ENCODE measurements at regions not wholly inside any gene's neighbourhood (a gene's known extent, or its start where the extent isn't known, plus 50 kb on each side); places are given as distances from the start of the nearest gene placed in this dataset.

GRCh38 chr5:6220346-6221088, 157.8 kb downstream of the MED10 start:
- TF ChIP-seq, protein P1, sequence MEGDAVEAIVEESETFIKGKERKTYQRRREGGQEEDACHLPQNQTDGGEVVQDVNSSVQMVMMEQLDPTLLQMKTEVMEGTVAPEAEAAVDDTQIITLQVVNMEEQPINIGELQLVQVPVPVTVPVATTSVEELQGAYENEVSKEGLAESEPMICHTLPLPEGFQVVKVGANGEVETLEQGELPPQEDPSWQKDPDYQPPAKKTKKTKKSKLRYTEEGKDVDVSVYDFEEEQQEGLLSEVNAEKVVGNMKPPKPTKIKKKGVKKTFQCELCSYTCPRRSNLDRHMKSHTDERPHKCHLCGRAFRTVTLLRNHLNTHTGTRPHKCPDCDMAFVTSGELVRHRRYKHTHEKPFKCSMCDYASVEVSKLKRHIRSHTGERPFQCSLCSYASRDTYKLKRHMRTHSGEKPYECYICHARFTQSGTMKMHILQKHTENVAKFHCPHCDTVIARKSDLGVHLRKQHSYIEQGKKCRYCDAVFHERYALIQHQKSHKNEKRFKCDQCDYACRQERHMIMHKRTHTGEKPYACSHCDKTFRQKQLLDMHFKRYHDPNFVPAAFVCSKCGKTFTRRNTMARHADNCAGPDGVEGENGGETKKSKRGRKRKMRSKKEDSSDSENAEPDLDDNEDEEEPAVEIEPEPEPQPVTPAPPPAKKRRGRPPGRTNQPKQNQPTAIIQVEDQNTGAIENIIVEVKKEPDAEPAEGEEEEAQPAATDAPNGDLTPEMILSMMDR (IDR thresholded peaks at IDR 0.05; ENCODE audit: borderline replicate concordance, control extremely low read depth, extremely low read depth, insufficient read depth, missing control alignments): no peak
- in situ Hi-C loops (cut with MboI; ENCODE audit: low sequenced_read_pairs, unreplicated experiment): no loop called here
- no peak for DNase-seq (ENCODE audit: low spot score)

GRCh38 chr5:6218517-6218916, 159.8 kb downstream of the MED10 start:
- in situ Hi-C loops (cut with MboI; ENCODE audit: low sequenced_read_pairs, unreplicated experiment): no loop called here
- TF ChIP-seq, protein P1 (IDR thresholded peaks at IDR 0.05; ENCODE audit: borderline replicate concordance, control extremely low read depth, extremely low read depth, insufficient read depth, missing control alignments): no peak
- DNase-seq (ENCODE audit: low spot score): no peak

GRCh38 chr5:6218116-6218515, 160.2 kb downstream of the MED10 start:
- in situ Hi-C loops (cut with MboI; ENCODE audit: low sequenced_read_pairs, unreplicated experiment): no loop called here
- no peak for DNase-seq (ENCODE audit: low spot score)
- TF ChIP-seq, protein P1 (IDR thresholded peaks at IDR 0.05; ENCODE audit: borderline replicate concordance, control extremely low read depth, extremely low read depth, insufficient read depth, missing control alignments): no peak

DNA sequence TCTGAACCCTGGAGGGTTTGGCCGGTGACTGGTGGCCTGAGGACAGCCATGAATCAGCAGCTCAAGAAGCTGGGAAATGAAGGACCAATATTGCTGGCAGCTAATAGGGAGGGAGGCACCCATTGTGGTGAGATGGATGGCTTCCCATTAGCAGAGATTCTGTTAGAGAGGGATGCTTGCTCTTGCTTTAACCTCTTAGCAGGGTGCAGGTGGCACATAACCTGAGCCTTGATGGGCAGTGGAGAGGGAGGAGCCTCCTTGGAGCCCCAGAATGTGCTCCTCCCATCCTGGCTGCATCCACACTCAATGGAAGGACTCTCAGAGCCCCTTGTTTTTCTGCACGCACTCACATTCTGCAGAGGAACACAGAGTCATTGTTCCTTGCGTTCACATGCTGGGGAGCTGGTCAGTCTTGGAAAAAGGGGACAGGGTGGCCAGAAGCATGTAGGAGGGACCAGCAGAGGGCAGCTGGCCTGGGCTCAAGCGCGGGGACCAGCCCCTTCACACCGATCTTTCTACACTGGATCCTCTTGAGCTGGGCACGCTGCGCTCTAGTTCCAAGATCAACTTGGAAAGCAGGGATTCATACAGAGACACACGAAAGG, 161.8 kb downstream of the MED10 start:
- in situ Hi-C loops (cut with MboI; ENCODE audit: low sequenced_read_pairs, unreplicated experiment): no loop called here
- DNase-seq (ENCODE audit: low spot score): no peak
- TF ChIP-seq, protein P1 (IDR thresholded peaks at IDR 0.05; ENCODE audit: borderline replicate concordance, control extremely low read depth, extremely low read depth, insufficient read depth, missing control alignments): no peak

GRCh38 chr5:6215891-6216290, 162.5 kb downstream of the MED10 start:
- TF ChIP-seq, protein P1 (IDR thresholded peaks at IDR 0.05; ENCODE audit: borderline replicate concordance, control extremely low read depth, extremely low read depth, insufficient read depth, missing control alignments): no peak
- in situ Hi-C loops (cut with MboI; ENCODE audit: low sequenced_read_pairs, unreplicated experiment): no loop called here
- no peak for DNase-seq (ENCODE audit: low spot score)

GRCh38 chr5:6212244-6212643, 166.1 kb downstream of the MED10 start:
- TF ChIP-seq, protein P1 (IDR thresholded peaks at IDR 0.05; ENCODE audit: borderline replicate concordance, control extremely low read depth, extremely low read depth, insufficient read depth, missing control alignments): no peak
- in situ Hi-C loops (cut with MboI; ENCODE audit: low sequenced_read_pairs, unreplicated experiment): no loop called here
- DNase-seq (ENCODE audit: low spot score): no peak

Data from GM13976 (cell line).